T-helper 2 cell (primary cell): ENCODE measurements at regions not wholly inside any gene's neighbourhood (a gene's known extent, or its start where the extent isn't known, plus 50 kb on each side); places are given as distances from the start of the nearest gene placed in this dataset.

ENCODE experiments used
- DNase-seq, 5 experiments: peaks; one replicate each; pipeline versions ENCODE4 v3.0.0 to v3.0.0-alpha.2; 2012 to 2022

DNA sequence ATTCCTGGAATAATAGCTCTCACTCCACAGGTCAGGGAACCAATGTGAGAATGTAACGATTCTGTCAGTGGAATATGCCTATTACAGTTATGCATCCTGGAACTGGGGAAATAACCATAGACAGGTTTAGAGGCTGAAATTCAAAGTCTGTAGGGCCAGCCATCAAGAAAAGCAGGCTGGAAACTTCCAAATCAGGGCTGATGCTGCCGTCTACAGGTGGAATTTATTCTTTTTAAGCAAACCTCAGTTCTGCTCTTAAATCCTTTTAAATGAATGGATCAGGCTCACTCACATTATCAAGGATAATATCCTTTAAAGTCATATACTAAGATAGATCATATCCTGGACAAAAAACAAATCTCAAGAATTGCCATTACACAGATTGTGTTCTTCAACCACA, 699.8 kb downstream of the NR2F2 start:
- DNase-seq, result no peak

DNA sequence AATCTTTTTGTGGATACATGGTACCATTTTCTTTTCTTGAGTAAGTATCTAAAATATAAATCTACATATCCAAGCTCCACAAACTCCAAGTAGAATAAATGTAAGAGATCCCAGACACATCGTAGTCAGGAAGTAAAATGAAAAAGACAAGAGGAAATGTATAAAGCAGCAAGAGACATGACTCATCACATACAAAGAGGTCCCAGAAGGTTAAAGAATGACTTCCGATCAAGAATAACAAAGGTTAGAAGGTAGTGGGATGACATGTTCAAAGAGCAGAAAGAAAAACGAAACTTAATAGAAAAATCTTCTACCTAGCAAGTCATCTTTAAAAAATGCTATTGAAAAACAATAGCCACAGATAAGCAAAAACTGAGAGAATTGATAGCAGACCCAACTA, 705.8 kb downstream of the NR2F2 start:
- no peak for DNase-seq

DNA sequence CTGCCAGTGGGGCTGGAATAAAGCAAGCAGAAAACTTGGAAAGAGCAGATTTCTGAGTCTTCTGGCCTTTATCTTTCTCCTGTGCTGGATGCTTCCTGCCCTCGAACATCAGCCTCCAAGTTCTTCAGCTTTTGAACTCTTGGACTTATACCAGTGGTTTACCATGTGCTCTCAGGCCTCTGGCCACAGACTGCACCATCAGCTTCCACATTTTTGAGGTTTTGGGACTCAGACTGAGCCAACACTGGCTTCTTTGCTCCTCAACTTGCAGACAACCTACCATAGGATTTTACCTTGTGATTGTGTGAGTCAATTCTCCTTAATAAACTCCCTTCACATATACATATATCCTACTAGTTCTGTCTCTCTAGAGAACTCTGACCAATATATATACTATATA, 706.6 kb downstream of the NR2F2 start:
- no peak for DNase-seq

DNA sequence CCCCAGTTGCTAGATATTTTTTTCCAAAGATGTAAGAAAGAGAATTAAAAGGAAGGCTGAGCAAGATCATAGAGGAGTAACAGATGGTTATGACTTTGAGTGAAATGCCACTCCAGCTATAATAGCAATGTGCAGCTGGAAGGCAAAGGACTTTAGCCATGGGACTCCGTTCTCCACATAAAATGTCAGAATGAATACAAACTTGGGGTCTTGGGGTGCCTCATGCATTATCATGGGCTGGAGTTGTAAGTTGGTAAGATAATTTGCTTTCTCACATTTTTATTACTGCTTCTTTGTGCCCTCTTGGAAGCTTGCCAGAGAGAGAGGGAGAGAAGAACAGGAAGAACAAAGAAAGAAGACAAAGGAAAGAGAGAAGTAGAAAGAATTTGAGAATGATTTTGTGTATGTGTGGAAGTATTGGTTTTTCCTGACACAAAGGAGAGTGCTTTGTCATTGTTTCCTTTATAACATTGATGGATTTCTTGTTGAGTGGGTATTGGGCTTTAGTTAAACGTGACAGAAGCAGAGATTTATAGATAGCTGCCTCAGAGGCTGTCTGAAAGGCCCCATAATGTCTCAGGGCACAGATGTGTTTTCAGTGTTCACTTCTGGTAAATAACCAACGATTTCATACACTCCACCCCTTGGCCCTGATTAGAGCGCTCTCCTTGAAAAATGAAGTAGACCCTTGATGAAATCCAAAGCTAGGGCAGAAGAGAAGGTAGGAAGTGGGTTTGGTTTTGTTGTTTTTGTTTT, 715.3 kb downstream of the NR2F2 start:
- DNase-seq, result no peak

DNA sequence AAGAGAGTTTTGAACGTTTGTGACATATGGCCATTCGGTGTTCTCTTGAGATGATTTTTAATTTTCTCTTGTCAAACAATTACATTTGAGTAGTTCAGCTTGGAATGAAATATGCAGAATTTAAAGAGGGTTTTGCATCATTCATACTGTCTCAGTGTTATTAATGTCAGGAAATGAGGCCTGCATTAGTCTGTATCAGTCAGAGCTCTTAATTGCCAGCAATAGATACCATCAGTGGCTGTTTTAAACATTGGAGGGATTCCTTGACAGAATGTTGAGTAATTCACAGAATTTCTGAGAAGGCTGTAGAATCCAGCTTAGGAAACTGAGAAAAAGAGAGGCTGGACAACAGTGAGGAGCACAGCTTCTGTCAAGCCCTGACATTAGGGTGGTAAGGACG, 722.0 kb downstream of the NR2F2 start:
- no peak for DNase-seq

DNA sequence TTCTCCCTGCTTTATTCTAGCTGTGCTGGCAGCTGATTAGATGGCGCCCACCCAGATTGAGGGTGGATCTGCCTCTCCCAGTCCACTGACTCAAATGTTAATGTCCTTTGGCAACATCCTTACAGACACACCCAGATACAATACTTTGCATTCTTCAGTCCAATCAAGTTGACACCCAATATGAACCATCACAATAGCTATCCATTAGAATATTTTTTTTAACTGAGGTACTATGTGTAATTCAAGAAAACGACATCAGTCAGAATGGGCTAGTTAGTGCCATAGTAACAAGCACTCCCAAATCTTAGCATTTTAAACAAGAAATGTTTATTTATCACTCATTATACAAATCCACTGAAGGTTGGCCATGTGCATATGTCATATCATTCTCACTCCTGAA, 723.1 kb downstream of the NR2F2 start:
- no peak for DNase-seq

DNA sequence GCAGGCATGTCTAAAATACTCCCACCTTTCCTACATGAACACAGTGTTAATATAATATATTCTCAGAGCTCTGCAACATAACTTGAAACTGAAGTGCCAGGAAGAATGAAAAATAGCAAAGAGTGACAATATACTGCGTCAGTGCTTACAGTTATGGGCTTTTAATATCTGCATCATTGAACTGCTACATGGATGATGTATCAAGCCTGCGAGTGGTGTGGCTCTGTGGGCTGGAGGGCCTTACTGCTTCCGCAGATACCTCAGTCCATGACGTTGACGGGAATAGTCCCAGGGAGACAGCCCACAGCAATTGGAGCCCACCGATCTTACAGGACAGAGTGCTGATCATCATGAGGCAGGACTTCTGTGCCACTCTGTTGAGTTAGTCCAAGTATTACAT, 727.0 kb downstream of the NR2F2 start:
- no peak for DNase-seq

DNA sequence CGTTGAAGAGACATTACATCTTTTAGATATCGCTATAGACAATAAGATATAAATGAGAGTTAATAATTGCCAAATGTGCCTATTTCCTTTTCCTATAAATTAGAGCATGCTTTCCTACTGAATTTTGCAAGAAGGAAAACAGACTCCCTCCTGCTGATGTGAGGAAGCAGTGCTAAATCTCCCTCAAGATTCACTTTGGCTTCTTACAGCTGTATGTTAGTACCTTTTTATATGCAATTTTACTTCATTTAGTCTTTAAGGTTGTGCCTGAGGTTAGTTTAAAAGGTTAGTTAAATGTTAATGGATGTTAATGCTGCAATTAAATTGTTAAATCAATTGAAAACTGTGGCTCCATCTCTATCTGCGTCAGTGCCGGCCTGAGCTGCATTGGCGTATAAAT, 728.8 kb downstream of the NR2F2 start:
- no peak for DNase-seq

DNA sequence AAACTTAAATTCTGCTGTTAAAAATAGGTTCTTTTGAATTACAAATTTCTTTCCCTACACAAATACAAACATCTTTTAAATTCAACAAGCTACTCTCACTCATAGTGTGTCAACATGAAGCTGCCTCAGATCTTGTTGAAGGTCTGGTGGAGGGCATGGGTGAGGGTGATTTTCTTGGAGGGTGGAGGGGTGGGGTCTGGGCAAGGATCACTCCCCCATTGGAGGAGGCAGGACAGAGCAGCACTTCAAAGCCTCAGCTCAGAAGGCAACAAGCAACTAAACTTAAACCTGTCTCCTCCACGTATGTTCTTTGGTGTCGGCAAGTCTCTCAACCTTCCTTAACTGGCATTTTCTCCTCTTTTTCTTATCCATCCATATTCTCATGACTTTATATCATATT, 730.9 kb downstream of the NR2F2 start:
- no peak for DNase-seq

DNA sequence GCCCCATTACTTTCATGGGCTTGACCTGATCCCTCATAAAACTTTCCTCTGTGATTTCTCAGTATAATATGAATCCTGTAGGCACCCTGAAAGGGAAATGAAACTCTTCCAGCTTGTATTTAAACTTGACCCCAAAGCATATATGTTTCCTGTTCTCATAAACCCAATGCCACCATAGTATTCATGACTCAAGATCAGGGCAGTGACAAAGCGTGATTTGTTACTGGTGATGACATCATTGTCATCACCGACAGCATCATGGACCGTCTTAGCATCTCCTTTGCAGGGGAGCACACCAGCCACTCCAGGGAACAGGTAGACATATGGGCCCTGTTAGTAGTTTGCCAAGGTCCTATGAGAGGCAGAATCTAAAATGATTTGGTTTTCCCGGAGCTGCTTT, 741.2 kb downstream of the NR2F2 start:
- no peak for DNase-seq

DNA sequence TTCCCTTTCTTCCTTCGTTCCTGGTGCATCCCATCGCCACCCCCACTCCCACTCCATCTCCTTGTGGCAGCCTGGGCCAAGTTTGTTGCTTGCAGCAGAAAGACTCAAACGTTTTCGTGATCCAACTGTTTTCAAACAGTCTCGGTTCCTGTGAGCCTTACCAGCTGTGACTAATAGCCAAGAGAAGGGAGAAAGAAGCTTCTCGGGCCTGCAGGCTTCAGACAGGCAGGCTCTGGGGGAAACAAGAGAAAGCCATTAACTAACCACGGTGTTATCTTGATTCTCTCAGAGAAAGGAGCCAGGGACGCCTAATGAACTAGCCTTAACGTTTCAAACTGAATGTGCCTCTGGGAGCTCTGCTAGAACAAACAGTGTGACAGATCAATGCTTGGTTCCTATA, 742.0 kb downstream of the NR2F2 start:
- no peak for DNase-seq

DNA sequence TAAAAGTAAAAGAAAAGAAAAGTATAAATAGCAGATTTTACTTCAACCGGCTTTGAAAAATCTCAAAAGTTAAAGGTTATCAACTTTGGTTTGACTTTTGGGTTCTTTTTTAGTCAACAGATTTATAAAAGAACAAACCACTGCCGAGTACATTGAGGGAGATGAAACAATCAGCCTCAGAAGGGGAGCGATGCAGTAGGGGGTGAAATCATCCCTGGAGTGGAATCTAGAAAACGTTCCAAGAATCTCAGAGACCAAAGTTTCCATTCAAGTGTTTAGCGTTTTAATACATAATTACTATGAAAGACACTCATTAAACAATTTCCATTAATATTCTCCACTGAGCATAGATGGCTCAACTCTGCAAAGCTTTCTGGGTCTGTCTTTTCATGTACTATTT, 745.5 kb downstream of the NR2F2 start:
- no peak for DNase-seq

DNA sequence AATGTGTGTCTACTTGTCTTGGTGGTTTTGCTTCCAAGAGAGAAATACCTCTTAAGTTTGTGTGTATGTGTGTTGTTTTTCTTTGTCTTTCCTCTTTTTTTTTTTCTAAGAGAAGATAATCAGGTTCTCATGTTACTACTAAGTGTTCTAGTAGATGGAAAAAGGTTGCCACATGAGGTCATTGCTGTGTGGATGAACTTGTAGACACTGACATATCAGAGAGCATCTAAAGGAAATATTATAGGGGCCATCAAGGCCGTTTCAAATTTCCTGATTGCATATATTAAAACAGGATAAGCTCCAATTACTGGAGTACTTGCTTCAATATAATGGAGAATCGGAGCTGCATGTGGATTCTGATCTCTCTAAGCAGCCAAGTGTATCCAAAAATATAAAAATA, 747.5 kb downstream of the NR2F2 start:
- no peak for DNase-seq

DNA sequence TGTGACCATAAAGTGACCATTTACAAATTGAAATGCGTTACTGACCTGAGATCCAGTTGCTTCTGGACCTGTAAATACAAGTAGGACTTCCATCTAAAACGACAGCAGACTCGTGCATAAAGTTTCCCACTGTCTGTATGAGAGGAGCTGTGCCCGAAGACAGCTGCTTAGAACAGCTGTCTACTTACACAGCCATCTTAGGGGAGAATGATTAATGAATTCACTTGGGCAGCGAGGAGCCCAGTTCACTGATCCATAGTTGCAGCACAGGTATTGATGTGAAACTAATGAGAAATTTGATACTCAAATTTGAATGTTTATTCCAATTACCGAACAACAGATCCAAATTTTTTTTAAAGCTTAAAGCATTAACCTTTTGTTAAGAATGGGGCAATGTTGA, 748.1 kb downstream of the NR2F2 start:
- DNase-seq, result no peak

DNA sequence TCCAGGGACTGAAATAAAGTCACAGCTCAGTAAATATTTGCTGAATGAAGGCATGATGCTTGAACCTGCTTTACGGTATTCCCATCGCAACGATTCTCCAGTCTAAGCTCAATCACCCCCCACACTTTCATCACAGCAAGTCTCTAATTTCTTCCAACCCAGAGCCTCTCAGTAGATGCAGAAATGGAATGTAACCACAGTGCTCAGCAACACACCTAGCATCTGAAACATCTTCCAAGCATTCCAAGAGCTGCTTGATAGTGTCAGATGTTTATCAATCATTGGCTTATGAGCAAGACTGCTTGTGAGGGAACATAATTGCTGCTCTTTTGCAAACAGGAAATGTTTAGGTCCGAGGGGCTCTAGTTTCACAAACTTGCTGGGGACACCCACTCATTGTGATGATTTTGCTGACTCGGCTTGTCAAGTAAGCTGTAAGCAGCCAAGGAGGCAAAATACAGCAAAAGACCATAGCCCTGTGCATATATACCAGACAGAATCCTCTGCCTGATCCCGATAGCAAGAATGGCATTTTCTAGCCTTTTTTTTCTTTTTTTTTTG, 751.2 kb downstream of the NR2F2 start:
- DNase-seq, result no peak

DNA sequence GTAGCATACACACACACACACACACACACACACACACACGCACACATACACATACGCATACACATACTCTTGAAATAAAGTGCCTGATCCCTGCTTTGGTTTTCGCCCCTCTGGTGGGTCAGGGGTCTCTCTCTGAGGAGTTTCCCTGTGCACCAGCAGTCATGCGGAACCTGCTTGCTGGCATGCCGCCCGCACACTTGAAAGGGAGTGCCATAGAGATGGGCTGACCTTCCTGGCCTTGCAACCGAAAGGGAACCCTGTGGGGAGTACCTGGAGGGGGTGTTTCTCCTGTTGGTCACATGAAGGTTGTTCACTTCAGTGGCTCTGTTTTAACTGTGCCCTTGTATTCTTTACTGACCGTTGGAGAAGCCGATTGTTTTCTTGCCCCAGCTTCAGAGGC, 752.3 kb downstream of the NR2F2 start:
- no peak for DNase-seq

DNA sequence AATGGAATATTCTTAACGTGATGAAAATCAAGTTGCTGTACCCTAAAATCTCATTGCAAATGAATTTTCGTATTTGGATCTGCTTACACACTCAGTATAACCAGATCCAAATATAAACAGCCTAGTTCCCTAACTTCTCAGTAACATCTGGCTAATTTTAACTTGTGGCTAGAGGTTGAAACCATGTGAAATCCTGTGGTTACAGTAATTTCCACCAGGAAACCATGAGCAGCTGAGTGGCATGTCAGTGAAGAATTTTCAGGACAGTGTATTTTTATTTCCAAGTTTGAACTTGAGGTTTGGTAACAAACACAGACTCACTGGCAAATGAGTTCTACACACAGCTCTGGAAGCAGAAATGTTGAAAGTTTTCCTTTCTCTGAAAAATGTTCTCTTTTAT, 754.1 kb downstream of the NR2F2 start:
- no peak for DNase-seq

DNA sequence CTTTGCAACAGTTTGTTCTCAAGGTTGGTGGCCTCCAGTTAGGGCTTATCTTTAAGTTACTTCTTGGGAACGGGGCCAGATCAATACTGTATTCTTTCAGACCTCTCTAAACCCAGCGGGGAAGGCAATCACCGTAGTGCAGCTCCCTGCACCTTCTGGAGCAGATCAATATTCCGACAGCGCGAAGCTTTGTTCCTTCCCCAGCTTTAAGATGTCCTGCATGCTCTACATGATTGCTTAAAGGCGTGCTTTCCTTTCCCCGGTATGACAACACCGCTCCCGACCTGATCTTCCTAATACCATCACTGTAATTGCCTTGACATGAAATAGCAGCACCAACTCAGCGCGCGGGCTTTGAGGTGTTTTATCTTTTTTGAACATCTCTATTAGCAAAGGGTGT, 755.2 kb downstream of the NR2F2 start:
- no peak for DNase-seq

DNA sequence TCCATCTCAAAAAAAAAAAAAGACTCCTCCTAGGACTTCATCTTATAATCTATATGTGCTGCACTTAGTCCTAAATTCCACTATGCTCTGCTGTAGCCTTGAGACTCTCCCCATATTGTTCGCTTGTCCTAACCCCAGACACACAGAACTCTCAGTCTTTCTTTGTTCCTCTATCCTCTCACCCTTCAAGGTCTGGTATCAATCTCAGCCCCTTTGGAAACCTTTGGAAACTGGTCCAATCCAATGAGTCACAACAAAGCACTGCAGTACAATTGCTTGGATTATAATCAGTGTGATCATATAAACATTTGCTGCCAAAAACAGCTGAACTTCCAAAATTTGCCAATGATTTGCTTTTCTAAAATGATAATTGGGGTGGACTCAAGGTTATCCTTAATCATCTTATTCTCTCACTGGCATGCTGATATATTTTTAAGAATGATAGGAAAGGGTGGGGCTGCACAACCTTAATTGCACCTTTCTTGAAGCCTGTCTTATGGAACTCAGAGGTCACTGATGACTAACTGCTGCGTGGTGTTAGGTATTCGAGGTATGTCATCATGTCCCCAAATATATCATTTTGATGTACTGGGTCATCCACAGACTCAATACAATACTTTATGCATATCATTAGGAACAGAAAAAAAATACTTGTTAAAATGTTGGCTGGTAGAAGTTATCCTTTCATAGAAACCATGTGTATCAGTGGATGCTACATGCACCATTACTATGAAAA, 756.7 kb downstream of the NR2F2 start:
- no peak for DNase-seq

DNA sequence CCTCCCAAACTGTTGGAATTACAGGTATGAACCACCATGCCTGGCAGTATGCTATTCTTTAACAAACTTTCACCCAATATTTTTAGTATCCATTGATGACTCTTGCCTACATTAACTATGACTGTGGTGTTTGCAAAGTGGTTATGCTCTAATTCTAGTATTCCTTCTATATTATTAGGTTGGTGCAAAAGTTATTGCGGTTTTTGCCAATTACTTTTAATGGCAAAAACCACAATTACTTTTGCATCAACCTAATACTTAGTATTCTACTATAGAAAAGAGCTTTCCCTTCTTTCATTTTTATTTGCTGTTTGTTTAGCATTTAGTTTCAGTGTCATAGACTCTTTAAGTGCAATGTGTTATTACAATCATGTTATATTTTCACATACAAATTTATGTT, 760.6 kb downstream of the NR2F2 start:
- no peak for DNase-seq

DNA sequence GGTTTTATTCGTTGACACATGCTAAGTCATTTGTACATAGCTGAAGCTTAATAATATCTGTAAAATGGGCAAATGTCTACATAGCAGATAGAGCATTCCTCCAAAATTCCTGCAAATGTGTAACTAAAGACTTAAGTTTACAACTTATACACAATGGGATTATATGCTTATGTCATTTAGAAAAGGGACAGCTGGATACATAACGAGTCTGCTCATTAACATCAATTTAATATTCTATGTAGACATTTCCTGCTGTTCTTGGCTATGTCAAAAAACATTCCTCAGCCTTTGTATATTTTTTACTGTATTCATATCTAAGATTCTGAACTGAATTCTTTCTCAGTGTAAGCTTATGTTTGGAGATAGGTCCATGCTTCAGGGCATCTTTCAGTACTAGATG, 762.2 kb downstream of the NR2F2 start:
- DNase-seq, result no peak

DNA sequence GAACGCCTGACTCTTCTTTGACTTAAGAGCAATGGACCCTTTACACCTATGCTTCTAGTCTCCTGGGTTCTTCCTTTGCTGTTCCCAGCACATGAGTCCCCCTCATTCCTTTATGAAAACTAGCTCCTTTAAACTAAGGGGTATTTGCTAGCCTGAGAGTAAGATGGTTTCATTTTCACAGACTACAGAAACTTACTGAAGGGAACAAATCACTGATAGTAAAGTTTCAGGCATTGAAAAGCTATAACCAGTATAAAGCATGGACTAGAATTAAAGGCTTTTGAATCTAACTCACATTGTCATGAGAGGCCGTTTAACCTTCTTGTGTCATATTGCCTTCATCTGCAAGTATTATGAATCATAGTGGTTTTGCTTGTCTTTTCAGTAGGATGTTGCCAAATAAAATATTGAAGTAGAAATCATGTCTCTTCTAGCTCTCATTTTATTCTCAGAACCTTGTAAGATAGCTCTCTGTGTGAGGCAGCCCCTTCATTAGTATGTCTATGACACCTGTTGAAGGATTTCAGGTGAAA, 765.9 kb downstream of the NR2F2 start:
- no peak for DNase-seq

DNA sequence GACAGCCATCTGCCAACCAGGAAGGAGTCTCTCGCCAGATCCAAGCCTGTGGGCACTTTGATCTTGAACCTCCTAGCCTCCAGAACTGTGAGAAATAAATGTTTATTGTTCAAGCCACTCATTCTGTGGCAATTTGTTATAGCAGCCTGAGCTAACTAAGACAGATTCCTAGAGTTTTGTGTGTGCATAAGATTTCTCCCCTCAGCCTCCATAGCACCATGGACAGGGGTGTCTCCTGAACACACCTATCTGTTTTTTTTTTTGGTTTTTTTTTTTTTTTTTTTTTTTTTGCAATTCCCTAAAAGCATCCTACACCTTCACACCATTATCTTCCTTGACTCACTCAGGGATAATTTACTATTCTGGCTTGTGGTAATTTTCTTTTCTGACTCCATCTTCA, 768.5 kb downstream of the NR2F2 start:
- no peak for DNase-seq

DNA sequence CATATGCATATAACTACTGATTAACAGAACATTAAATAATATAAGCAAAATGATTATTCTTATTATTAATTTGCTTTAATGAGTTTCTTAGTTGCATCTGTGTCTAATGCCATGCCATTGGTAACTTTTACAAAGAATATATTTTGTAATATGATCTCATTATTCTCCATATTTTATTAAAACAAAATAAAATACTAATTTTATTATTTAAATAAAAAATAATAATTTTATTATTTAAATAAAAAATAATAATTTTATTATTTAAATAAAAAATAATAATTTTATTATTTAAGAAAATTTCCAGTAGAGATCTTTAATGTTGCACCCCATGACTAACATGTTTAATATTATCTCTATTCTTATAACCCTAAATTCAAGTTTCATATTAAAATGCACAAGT, 771.1 kb downstream of the NR2F2 start:
- no peak for DNase-seq
